NCI-H69 (cell line): ENCODE measurements at regions not wholly inside any gene's neighbourhood (a gene's known extent, or its start where the extent isn't known, plus 50 kb on each side); places are given as distances from the start of the nearest gene placed in this dataset.

ENCODE experiments used
- DNase-seq: peaks from one replicate; lab custom pipeline; 2025; lab: John Stamatoyannopoulos, UW

DNA sequence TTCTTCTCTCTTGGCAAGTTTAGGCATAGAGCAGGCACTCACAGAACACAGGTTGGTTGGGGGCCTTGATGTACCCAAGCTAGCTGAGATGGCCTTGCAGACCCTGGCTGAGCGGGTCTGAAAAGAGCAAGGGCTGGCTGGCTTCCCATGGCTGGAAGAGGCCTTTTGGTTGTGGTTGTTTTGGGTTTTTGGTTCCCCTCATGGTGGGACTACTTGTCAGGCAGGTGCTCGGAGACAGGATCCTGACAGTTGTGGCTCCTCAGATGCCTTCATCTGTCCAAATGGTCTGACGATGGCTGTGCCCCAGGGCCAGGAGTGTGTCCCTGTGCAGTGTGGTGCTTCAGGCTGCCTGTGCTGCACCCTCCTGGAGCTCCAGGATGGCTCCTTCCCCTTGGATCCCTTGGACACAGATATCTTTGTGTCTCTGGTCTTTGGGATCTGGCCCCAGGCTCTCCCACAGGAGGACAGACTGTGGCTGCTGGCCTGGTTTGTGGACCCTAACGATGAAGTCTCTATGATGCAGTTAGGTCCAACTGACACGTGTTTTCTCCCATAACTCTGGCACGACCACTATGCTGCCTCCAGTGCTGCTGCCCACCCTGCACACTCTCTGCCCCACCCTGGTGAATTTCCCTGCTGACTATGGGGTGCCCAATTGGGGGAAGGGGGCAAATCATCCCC, 321.5 kb upstream of the ZNF32 start:
- DNase-seq, result no peak

- no peak for DNase-seq
Measured at GRCh38 chr10:43969506-43969905, 320.8 kb upstream of the ZNF32 start.

DNA sequence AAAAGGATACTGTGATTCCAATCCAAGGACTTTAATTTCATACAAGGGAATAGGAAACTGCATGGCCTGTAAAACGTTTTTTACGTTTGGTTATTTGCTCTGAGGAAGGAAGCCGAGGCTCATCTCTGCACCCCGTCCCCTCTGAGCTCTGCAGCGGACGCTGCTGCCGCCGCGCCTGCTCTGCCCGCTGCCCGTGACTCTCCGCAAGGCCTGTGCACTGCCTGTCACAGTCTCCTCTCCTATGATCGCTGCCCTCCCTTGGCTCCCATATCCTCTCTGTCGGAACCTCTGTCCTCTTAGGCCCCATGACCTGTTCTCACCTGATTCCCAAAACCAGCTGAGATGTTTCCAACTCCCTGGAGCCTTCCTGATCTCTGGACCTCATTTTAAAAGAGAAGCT, 320.3 kb upstream of the ZNF32 start:
- no peak for DNase-seq

GRCh38 chr10:43968076-43968475, 319.4 kb upstream of the ZNF32 start:
- no peak for DNase-seq

DNA sequence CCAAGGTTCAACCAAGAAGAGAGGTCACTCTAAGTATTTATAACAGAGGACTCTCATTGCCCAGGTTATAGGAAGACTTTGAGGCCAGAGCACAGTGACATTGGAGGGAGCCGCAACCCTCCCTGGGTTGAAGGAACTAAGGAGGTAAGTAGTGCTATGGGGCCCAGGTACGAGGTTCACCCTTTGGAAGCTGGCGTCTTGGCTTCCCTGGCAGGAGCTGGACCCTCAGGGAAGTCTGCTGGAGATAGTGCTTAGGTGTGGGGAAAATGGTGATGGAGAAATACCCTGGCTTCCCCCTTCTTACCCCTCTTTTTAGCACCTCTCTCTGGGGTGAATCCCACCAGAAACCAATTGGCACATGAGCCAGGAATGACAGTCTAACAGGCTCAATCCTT, 317.9 kb upstream of the ZNF32 start:
- DNase-seq, result no peak

DNA sequence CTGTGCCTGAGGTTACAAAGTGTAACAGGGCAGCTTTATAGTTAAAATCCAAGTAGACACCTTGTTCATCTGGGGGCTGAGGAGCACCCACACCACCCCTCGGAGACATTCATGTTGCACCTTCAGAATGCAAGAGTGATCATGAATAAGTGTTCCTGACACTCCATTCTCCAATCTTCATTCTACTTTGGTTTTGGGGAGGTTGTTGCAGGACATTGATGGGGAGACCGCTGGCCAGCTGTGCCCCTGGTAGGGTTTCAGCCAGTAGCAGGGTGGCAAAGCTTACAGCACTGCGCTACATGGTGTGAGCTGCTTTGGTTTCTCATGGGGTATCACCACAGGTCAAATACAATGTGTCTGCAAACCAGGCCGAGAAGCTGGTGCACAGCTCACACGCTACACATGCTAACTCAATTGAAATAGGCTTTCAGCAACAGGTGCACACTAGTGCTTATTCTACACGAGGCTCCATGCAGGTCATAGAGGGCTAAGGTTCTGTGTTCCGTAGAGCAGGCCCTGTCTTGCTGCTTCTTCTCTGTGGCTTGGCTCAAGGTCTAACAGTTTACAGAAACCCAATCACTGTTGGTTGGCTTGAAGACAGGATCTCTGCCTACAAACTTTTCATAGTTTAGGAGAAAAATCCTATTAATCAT, 317.4 kb upstream of the ZNF32 start:
- no peak for DNase-seq

- DNase-seq, result no peak
Measured at GRCh38 chr10:43965033-43965917, 316.6 kb upstream of the ZNF32 start.

DNA sequence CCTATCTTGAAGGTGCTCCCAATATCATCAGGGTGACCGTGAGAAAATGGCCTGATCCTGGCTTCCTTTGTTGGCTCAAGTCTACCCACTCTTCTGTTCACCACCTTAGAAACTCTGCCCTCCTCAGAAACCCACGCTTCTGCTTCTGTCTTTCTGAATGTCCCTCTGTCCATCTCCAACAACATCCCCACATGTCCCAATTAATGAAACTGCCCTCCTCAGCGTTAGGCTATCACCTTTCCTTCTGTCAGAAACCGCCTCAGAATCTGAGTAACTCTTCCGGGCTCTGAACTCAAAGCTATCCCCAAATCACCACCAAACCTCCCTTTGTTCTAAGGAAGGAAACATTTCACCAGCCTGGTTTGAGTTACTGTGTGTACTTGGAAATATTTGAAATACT, 315.8 kb upstream of the ZNF32 start:
- no peak for DNase-seq

DNA sequence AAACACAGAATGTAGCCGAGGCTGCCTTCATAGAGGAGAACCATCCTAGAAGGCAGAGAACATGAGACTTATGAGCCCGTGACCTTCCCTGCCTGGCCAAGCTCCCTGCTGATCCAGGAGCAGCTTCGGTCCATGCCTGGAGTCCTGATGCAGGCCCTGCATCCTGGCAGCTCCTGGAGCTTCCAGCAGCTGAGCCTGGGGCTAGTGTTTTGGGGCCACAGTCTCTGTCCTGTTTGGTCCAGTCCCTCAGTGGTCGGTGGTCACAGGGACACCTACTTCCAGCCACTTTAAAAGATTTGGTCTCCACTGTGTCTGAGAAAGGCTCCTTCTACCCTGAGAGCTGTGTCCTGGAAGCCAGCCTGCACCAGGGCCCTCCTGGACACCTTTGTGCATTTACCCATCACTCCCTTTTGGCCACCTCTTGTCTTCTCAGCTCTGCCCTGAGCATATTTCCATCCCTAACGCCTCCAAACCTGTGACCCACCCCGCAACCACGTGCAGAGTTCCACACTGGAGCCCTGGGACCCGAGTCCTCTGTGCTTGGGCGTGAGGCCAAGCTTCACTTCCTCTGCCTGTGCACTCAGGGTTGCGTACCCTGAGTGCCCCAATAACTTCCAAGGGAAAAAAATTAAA, 315.2 kb upstream of the ZNF32 start:
- no peak for DNase-seq

DNA sequence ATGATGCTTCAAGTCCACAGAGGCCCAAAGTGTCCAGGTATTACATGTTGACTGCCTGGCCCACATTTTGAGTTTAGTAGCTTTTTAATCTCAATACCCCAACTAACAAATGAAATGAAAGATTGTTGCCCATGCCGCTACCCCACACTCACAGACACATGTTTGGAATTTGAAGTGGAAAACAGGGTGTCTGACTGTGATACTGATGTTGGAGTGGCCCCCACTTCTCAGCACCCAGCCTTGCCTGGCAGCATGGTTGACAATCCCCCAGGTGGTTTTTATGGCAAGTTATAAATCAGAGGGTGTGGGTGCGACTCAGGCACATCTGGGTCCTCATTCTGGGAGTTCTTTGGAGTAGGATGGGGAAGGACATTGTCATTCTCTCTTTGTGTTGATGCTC, 314.7 kb upstream of the ZNF32 start:
- no peak for DNase-seq

DNA sequence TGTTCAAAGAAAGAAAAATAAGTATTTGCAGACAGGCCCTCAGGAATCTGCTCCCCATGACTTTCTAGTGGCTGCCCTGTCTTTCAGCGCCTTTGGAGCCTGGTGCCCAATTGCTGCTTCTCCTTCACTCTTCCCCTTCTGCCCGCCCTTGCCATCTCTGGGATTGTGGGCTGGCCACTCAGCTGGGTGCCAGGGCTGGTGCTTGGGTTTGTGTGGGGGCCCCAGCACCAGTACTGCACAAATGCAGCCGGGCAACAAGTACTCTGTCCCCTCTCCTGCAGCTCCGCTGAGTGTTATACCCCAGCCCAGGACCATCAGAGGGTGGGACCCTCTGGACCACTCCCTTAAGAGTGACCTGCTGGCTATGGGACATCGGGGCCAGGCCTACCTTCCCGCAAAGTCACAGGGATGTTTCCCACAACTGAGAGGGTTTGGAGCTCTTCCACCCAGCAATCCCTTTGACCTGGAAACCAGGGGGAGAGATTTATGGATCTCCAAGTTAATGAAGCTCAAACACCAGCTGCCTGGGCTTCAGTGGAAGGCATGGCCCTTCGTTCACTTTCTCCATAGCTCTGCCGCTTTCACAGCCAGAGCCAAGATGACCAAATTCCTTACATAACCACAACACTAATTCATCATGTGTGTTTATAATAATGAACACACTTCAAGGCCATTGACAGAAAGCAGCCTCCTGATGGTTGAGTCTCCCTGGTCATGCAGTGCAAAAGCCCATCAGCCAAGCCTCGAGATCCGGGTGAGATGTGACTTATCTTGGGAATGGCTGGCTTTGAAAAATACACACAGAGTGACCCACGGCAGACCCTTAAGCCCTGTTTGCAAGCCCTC, 313.9 kb upstream of the ZNF32 start:
- DNase-seq, result no peak

GRCh38 chr10:43961523-43962345, 313.1 kb upstream of the ZNF32 start:
- no peak for DNase-seq

DNA sequence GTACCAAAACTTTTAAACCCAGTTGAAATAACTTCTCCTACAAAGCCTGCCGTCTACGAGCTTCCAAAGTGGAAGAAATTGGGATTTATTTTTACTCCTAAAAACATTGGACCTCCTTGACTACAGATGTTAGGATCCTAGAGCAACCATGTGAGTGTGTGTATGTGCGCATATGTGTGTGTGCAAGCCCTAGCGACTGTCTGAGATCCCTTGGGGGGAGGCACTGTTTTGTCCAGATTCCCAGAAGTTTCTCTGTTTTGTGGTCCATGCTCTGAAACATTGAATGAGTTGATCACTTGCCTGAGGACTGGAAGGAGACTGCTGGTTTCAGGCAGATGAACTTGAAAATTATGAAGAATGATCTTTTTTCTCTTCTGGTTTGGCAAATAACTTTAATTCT, 312.3 kb upstream of the ZNF32 start:
- no peak for DNase-seq

- DNase-seq, result no peak
Measured at GRCh38 chr10:43960477-43960876, 311.8 kb upstream of the ZNF32 start.

DNA sequence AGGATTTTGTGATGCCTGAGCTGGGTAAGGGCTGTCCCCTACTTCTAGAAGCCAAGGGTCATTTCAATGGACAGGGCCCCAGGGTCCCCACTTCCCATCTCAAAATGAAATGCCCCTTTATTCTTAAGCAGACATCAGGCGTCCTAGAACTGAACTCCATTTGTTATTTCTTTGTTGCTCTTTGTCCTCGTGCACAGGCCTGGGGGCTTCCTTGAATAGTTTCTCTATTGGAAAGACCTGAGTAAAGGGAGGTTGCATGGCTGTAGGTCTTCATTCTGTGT, 311.4 kb upstream of the ZNF32 start:
- no peak for DNase-seq

DNA sequence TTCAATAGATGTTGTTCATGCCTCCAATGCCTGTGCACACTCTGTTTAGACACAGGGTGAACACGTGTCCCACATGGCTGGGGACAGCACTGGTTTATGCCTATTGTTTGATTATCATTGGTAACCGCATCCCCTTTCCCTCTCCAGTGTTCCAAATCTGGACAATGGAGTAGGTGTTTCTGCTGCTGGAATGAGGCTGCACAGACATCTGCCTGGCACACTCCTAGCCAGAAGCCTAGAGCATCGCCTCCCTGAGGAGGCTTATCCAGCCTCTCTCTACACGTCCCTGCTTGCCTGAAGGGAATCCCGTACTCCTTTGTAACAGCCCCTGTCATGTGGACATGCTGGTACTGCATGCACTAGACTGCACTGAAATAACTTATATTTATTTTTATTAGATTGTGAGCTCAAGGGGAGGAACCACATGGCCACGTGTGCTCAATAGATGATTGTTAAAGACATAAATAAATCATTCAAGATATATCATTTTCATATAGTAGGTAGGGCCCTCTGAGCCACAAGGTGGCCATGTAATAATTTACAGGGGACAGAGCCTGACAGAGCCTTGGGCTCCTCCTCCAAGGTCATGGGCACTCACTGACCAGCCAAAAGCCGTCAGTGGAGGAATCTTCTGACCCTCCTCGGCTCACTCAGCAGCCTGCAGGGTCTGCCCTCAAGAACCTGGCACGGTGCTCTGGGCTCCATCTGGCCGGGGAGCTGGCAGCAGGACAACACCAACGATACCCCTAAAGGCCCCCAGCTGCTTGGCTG, 310.9 kb upstream of the ZNF32 start:
- no peak for DNase-seq

GRCh38 chr10:43958964-43959363, 310.3 kb upstream of the ZNF32 start:
- no peak for DNase-seq

GRCh38 chr10:43958071-43958432, 309.4 kb upstream of the ZNF32 start:
- no peak for DNase-seq

DNA sequence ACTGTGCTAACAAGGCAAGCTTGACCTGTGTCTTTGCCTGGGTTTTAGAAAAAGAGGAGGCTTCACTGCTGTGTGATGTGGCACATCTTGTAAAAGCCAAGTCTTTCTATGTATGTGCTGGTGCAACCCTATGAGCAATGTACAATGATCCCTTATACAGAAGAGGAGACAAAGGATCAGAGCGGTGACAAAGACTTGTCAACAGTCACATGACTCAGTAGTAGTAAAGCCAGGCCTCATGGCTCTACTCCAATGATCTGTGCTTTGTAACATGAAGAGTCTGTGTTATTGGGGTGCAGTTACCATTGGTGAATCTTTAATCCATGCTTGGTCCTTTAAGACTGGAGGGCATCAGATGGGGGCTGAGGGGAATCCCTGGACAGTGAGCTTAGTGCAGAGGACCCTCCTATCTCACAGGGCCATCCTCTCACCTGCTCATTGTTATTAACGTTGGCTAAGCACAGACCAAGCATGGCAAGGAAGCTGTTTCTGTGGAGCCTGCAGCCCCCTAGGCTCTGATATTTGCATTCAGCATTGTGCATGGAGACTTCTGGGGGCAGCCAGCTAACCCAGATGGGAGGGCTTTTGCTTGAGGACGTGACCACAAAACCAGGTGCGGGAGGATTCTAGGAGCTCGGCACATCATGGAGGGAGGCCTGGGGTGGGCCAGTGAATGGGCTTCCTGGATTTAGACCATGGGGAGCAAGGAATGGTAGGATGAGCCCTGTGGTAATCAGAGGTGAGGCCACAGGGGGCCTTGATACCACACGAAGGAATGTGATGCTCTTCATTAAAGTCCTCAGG, 308.8 kb upstream of the ZNF32 start:
- no peak for DNase-seq
